Motor neuron (in vitro differentiated cells): ENCODE measurements at regions not wholly inside any gene's neighbourhood (a gene's known extent, or its start where the extent isn't known, plus 50 kb on each side); places are given as distances from the start of the nearest gene placed in this dataset.
"Not testable (repeated sequence)": the region's sequence is repeated elsewhere in the genome, so short reads cannot be mapped to it uniquely, and the experiment has no call there.

Experiments used
- ATAC-seq, 8 experiments: fragments of 200-7000 bp; cut with Tn5 transposase; replicated peaks in 6 of 8; 2 replicates each; pipeline ENCODE4 v1.8.0; 2021; ENCODE audit warnings: mild to moderate bottlenecking in 8 of 8, moderate library complexity in 8 of 8
- H3K27ac ChIP-seq, 2 donors: fragments of 250-450 bp; sonication (Bioruptor Pico); 2 replicates each; pipeline ENCODE4 v1.9.0; 2021; ENCODE audit warnings: antibody characterized with exemption in 2 of 2, mild to moderate bottlenecking in 2 of 2, moderate library complexity in 1 of 2
- H3K4me1 ChIP-seq, 2 donors: fragments of 250-450 bp; sonication (Bioruptor Pico); replicated peaks in 1 of 2; 2 replicates each; pipeline ENCODE4 v1.6.1; 2021; ENCODE audit warnings: antibody characterized with exemption in 2 of 2, mild to moderate bottlenecking in 2 of 2, moderate library complexity in 1 of 2
- H3K4me3 ChIP-seq, 5 donors: fragments of 250-450 bp; sonication (Bioruptor Pico); 2 replicates each; pipeline ENCODE4 v1.9.0; 2021; ENCODE audit warnings: antibody characterized with exemption in 5 of 5, mild to moderate bottlenecking in 5 of 5, moderate library complexity in 4 of 5
- WGBS, 10 experiments: fragments of 450-650 bp; shearing (Covaris generic); methylation state at CpG; one replicate each; pipeline ENCODE4 v1.0.0; 2022; 5-methylcytosine and 5-hydroxymethylcytosine counted together
- in situ Hi-C, 9 experiments: fragments of 400-800 bp; cut with MboI; loops; one replicate each; pipeline ENCODE4 v1.15.0; 2021; ENCODE audit warnings: low sequenced_read_pairs in 9 of 9, low pct_unique_long_range_greater_than_20kb in 2 of 9; ENCODE audit not compliant: unreplicated experiment in 9 of 9

GRCh38 chr6:885051-885590, 192.2 kb upstream of the EXOC2 start:
- in situ Hi-C loops = no loop called here
- no peak overlapping the region for H3K27ac ChIP-seq
- no peak for ATAC-seq
- H3K4me3 ChIP-seq = no peak overlapping the region
- WGBS, 10 experiments = 0 to 92% (median 54%) methylated on average over 1 to 7 of the region's 7 CpGs; no CpG with 5 or more reads in 1 of the 10 experiments
- no peaks in the 10 kb centered on the region for H3K4me1 ChIP-seq

- Histone ChIP-seq H3K4me1 (no peaks in the 10 kb centered on the region), H3K4me3 (no peak overlapping the region), H3K27ac (no peak overlapping the region)
- in situ Hi-C loops = no loop called here
- WGBS, 10 experiments = 67 to 86% (median 79%) methylated on average over 1 to 2 of the region's 2 CpGs; no CpG with 5 or more reads in 7 of the 10 experiments
- ATAC-seq = no peak
Observed at GRCh38 chr6:884570-884969, 191.6 kb upstream of the EXOC2 start.

GRCh38 chr6:882084-882598, 189.2 kb upstream of the EXOC2 start:
- 20 to 93% (median 78%) methylated on average over 1 to 7 of the region's 11 CpGs; no CpG with 5 or more reads in 3 of the 10 experiments for WGBS, 10 experiments
- no peak for ATAC-seq
- no peak overlapping the region for H3K27ac ChIP-seq
- in situ Hi-C loops = no loop called here
- H3K4me1 ChIP-seq = no peaks in the 10 kb centered on the region
- no peak overlapping the region for H3K4me3 ChIP-seq

GRCh38 chr6:878179-878578, 185.2 kb upstream of the EXOC2 start:
- Histone ChIP-seq H3K4me1 (no peaks in the 10 kb centered on the region), H3K27ac (no peak overlapping the region), H3K4me3 (no peak overlapping the region)
- ATAC-seq = no peak
- in situ Hi-C loops = no loop called here
- WGBS, 10 experiments = 22 to 100% (median 81%) methylated on average over 1 to 11 of the region's 11 CpGs; no CpG with 5 or more reads in 2 of the 10 experiments

GRCh38 chr6:875012-875411, 182.1 kb upstream of the EXOC2 start:
- in situ Hi-C loops = no loop called here
- Histone ChIP-seq H3K4me3 (no peak overlapping the region), H3K4me1 (no peaks in the 10 kb centered on the region), H3K27ac (no peak overlapping the region)
- WGBS, 10 experiments = 6 to 81% (median 57%) methylated on average over 1 to 8 of the region's 8 CpGs
- no peak for ATAC-seq

GRCh38 chr6:872570-873125, 179.7 kb upstream of the EXOC2 start:
- no peaks in the 10 kb centered on the region for H3K4me1 ChIP-seq
- no peak overlapping the region for H3K4me3 ChIP-seq
- in situ Hi-C loops = no loop called here
- WGBS, 10 experiments = 44 to 88% (median 79%) methylated on average over 1 to 10 of the region's 10 CpGs
- no peak overlapping the region for H3K27ac ChIP-seq
- no peak for ATAC-seq

- Histone ChIP-seq H3K4me3 (no peak overlapping the region), H3K27ac (no peak overlapping the region), H3K4me1 (no peaks in the 10 kb centered on the region)
- ATAC-seq = no peak
- WGBS, 10 experiments = 55 to 100% (median 85%) methylated on average over 1 to 6 of the region's 6 CpGs
- in situ Hi-C loops = no loop called here
Observed at GRCh38 chr6:871503-871902, 178.6 kb upstream of the EXOC2 start.

- in situ Hi-C loops = no loop called here
- 0 to 100% (median 62%) methylated on average over 1 to 5 of the region's 5 CpGs; no CpG with 5 or more reads in 2 of the 10 experiments for WGBS, 10 experiments
- H3K4me3 ChIP-seq = no peak overlapping the region
Observed at GRCh38 chr6:870096-870495, 177.2 kb upstream of the EXOC2 start.

GRCh38 chr6:868201-868600, 175.3 kb upstream of the EXOC2 start:
- WGBS, 10 experiments = 53 to 92% (median 82%) methylated on average over 1 to 8 of the region's 8 CpGs; no CpG with 5 or more reads in 2 of the 10 experiments
- Histone ChIP-seq H3K4me3 (no peak overlapping the region), H3K4me1 (no peaks in the 10 kb centered on the region), H3K27ac (no peak overlapping the region)
- ATAC-seq = no peak
- in situ Hi-C loops = no loop called here

More at GRCh38 chr6:870096-870495, 177.2 kb upstream of the EXOC2 start:
- H3K4me1 ChIP-seq = no peaks in the 10 kb centered on the region
- ATAC-seq = no peak
- H3K27ac ChIP-seq = no peak overlapping the region

GRCh38 chr6:867378-867777, 174.4 kb upstream of the EXOC2 start:
- no peak overlapping the region for H3K27ac ChIP-seq
- 0 to 90% (median 77%) methylated on average over 1 to 3 of the region's 6 CpGs; no CpG with 5 or more reads in 4 of the 10 experiments for WGBS, 10 experiments
- in situ Hi-C loops = no loop called here
- no peaks in the 10 kb centered on the region for H3K4me1 ChIP-seq
- H3K4me3 ChIP-seq = no peak overlapping the region
- no peak for ATAC-seq

GRCh38 chr6:866316-866715, 173.4 kb upstream of the EXOC2 start:
- no peak for ATAC-seq
- WGBS, 10 experiments = 54 to 79% (median 66%) methylated on average over 1 to 9 of the region's 9 CpGs; no CpG with 5 or more reads in 1 of the 10 experiments
- Histone ChIP-seq H3K4me1 (no peaks in the 10 kb centered on the region), H3K27ac (no peak overlapping the region), H3K4me3 (no peak overlapping the region)
- in situ Hi-C loops = no loop called here

GRCh38 chr6:865846-866245, 172.9 kb upstream of the EXOC2 start:
- WGBS, 10 experiments = 20 to 100% (median 74%) methylated on average over 1 to 4 of the region's 4 CpGs; no CpG with 5 or more reads in 2 of the 10 experiments
- no peak for ATAC-seq
- no peak overlapping the region for H3K27ac ChIP-seq
- no peaks in the 10 kb centered on the region for H3K4me1 ChIP-seq
- in situ Hi-C loops = no loop called here
- H3K4me3 ChIP-seq = no peak overlapping the region

GRCh38 chr6:863831-864230, 170.9 kb upstream of the EXOC2 start:
- Histone ChIP-seq H3K27ac (no peak overlapping the region), H3K4me3 (no peak overlapping the region), H3K4me1 (no peaks in the 10 kb centered on the region)
- 100% methylated on average over 1 to 2 of the region's 2 CpGs; no CpG with 5 or more reads in 8 of the 10 experiments for WGBS, 10 experiments
- in situ Hi-C loops = no loop called here
- ATAC-seq = no peak

GRCh38 chr6:863127-863526, 170.2 kb upstream of the EXOC2 start:
- H3K27ac ChIP-seq, in situ Hi-C loops, ATAC-seq, H3K4me3 ChIP-seq, H3K4me1 ChIP-seq: not testable (repeated sequence)
- no CpG with 5 or more reads among the region's 5 CpGs for WGBS, 10 experiments
